ENCODE measurements at regions not wholly inside any gene's neighbourhood (a gene's known extent, or its start where the extent isn't known, plus 50 kb on each side); places are given as distances from the start of the nearest gene placed in this dataset.

GRCh38 chr9:38185647-38186403 lies 116.8 kb upstream of the SHB start:
- Histone ChIP-seq H3K4me1 (no peaks in the 10 kb centered on the region), H3K27ac (no peak overlapping the region), H3K27me3 (ENCODE audit: insufficient read depth in 3 of 3, low read length in 2 of 3) (peaks cover 0 to 4% (median 0%) of the 10 kb centered on the region in 3 donors), H3K36me3 (ENCODE audit: insufficient read depth in 1 of 2, low read depth in 1 of 2) (no peaks in the 10 kb centered on the region), H3K9me3 (no peaks in the 10 kb centered on the region), H3K4me3 (no peak overlapping the region)
- ATAC-seq: no peak
- DNase-seq: no peak
- intact Hi-C loops (cut with DNase I): no loop called here
- WGBS, 3 donors: 84 to 87% (median 86%) methylated on average over 6 of the region's 6 CpGs
- no peak for TF ChIP-seq CTCF (IDR thresholded peaks at IDR 0.05)

GRCh38 chr9:38183994-38184568 lies 115.1 kb upstream of the SHB start:
- Histone ChIP-seq H3K36me3 (ENCODE audit: insufficient read depth in 1 of 2, low read depth in 1 of 2) (no peaks in the 10 kb centered on the region), H3K4me3 (no peak overlapping the region), H3K27ac (no peak overlapping the region), H3K9me3 (no peaks in the 10 kb centered on the region), H3K27me3 (ENCODE audit: insufficient read depth in 3 of 3, low read length in 2 of 3) (no peaks in the 10 kb centered on the region), H3K4me1 (no peaks in the 10 kb centered on the region)
- ATAC-seq: no peak
- TF ChIP-seq CTCF (IDR thresholded peaks at IDR 0.05): no peak
- DNase-seq: no peak
- intact Hi-C loops (cut with DNase I): no loop called here

GRCh38 chr9:38182321-38182720 lies 113.3 kb upstream of the SHB start:
- no peaks in the 10 kb centered on the region for H3K36me3 ChIP-seq (ENCODE audit: insufficient read depth in 1 of 2, low read depth in 1 of 2)
- H3K27me3 ChIP-seq (ENCODE audit: insufficient read depth in 3 of 3, low read length in 2 of 3): no peaks in the 10 kb centered on the region
- H3K9me3 ChIP-seq: no peaks in the 10 kb centered on the region
- DNase-seq (no peak), ATAC-seq (no peak)
- H3K27ac ChIP-seq: no peak overlapping the region
- no peak for TF ChIP-seq CTCF (IDR thresholded peaks at IDR 0.05)
- intact Hi-C loops (cut with DNase I): no loop called here
- no peaks in the 10 kb centered on the region for H3K4me1 ChIP-seq
- H3K4me3 ChIP-seq: no peak overlapping the region

GRCh38 chr9:38181866-38182265 lies 112.8 kb upstream of the SHB start:
- Histone ChIP-seq H3K36me3 (ENCODE audit: insufficient read depth in 1 of 2, low read depth in 1 of 2) (no peaks in the 10 kb centered on the region), H3K27me3 (ENCODE audit: insufficient read depth in 3 of 3, low read length in 2 of 3) (no peaks in the 10 kb centered on the region), H3K27ac (no peak overlapping the region), H3K9me3 (no peaks in the 10 kb centered on the region), H3K4me3 (no peak overlapping the region), H3K4me1 (no peaks in the 10 kb centered on the region)
- TF ChIP-seq CTCF (IDR thresholded peaks at IDR 0.05): no peak
- no peak for DNase-seq
- no peak for ATAC-seq
- WGBS, 3 donors: 80 to 84% (median 82%) methylated on average over 2 of the region's 2 CpGs
- intact Hi-C loops (cut with DNase I): no loop called here

GRCh38 chr9:38181232-38181631 lies 112.2 kb upstream of the SHB start:
- no peak for TF ChIP-seq CTCF (IDR thresholded peaks at IDR 0.05)
- ATAC-seq (no peak), DNase-seq (no peak)
- intact Hi-C loops (cut with DNase I): no loop called here
- Histone ChIP-seq H3K27ac (no peak overlapping the region), H3K9me3 (no peaks in the 10 kb centered on the region), H3K27me3 (ENCODE audit: insufficient read depth in 3 of 3, low read length in 2 of 3) (no peaks in the 10 kb centered on the region), H3K4me3 (no peak overlapping the region), H3K36me3 (ENCODE audit: insufficient read depth in 1 of 2, low read depth in 1 of 2) (no peaks in the 10 kb centered on the region), H3K4me1 (no peaks in the 10 kb centered on the region)
- WGBS, 3 donors: 94 to 98% (median 96%) methylated on average over 4 of the region's 4 CpGs
